H1 (cell line): ENCODE measurements at regions not wholly inside any gene's neighbourhood (a gene's known extent, or its start where the extent isn't known, plus 50 kb on each side); places are given as distances from the start of the nearest gene placed in this dataset.

Source experiments
- CTCF ChIA-PET: fragments of 300-600 bp; sonication (Branson Sonifier 250); formaldehyde crosslinking; loops from one replicate; lab custom pipeline; 2021; ENCODE audit not compliant: partially characterized antibody; lab: Charles Lee
- POLR2A ChIA-PET: fragments of 300-600 bp; sonication (Branson Sonifier 250); formaldehyde crosslinking; loops from one replicate; lab custom pipeline; 2021; ENCODE audit warnings: inconsistent platforms; ENCODE audit not compliant: partially characterized antibody; lab: Charles Lee
- DNase-seq, 2 experiments: peaks; one replicate each; pipeline versions ENCODE4 v3.0.0 to v3.0.0-alpha.2; 2010 to 2022; ENCODE audit warnings: low spot score in 2 of 2, low read depth in 1 of 2, mixed read lengths in 1 of 2
- FAIRE-seq: peaks from 2 replicates; lab custom pipeline; 2011; peaks lifted over from hg19 to GRCh38; lab: Jason Lieb, UNC
- H2AFZ ChIP-seq: 2 replicates; pipeline ENCODE4 v1.8.1; 2012; ENCODE audit warnings: low read length, inconsistent platforms
- H2AK5ac ChIP-seq: 2 replicates; pipeline ENCODE4 v1.6.1; 2013; ENCODE audit warnings: low read depth, low read length
- H2BK120ac ChIP-seq: replicated peaks from 2 replicates; pipeline ENCODE3; 2013; ENCODE audit warnings: low read depth, low read length, inconsistent platforms
- H2BK12ac ChIP-seq: 2 replicates; pipeline ENCODE4 v1.6.1; 2013; ENCODE audit warnings: low read depth, low read length
- H2BK15ac ChIP-seq: 2 replicates; pipeline ENCODE4 v1.6.1; 2013; ENCODE audit warnings: low read length
- H2BK20ac ChIP-seq: 2 replicates; pipeline ENCODE4 v1.6.1; 2013; ENCODE audit warnings: low read length
- H2BK5ac ChIP-seq: 2 replicates; pipeline ENCODE4 v1.6.1; 2013; ENCODE audit warnings: low read depth, low read length
- H3K14ac ChIP-seq: 2 replicates; pipeline ENCODE4 v1.6.1; 2013; ENCODE audit warnings: inconsistent platforms; ENCODE audit not compliant: insufficient read length
- H3K18ac ChIP-seq: 2 replicates; pipeline ENCODE4 v1.6.1; 2013; ENCODE audit warnings: low read length; ENCODE audit errors: extremely low read depth
- H3K23ac ChIP-seq: 2 replicates; pipeline ENCODE4 v1.6.1; 2013; ENCODE audit warnings: inconsistent platforms; ENCODE audit not compliant: insufficient read length
- H3K23me2 ChIP-seq: 2 replicates; pipeline ENCODE4 v1.6.1; 2013; ENCODE audit warnings: low read depth, low read length
- H3K27ac ChIP-seq: 2 replicates; pipeline ENCODE4 v1.6.1; 2011; ENCODE audit warnings: low read depth, low read length, inconsistent platforms
- H3K27me3 ChIP-seq, 4 experiments: replicated peaks in 1 of 4; 1 replicate in 1 of 4; 2 replicates in 3 of 4; pipeline versions ENCODE4 v1.6.1 to v1.8.1; 2011 to 2013; ENCODE audit warnings: low read length in 3 of 4, mild to moderate bottlenecking in 3 of 4, inconsistent platforms in 2 of 4, mixed read lengths in 2 of 4, moderate library complexity in 1 of 4; ENCODE audit not compliant: control insufficient read depth in 3 of 4, insufficient read depth in 3 of 4; ENCODE audit errors: extremely low read depth in 1 of 4
- H3K36me3 ChIP-seq, 4 experiments: 2 replicates each; pipeline versions ENCODE4 v1.6.1 to v1.8.1; 2011 to 2013; ENCODE audit warnings: mild to moderate bottlenecking in 4 of 4, low read length in 3 of 4, moderate library complexity in 2 of 4, control low read depth in 1 of 4, inconsistent platforms in 1 of 4; ENCODE audit not compliant: insufficient read depth in 4 of 4, control insufficient read depth in 2 of 4
- H3K4ac ChIP-seq: replicated peaks from 2 replicates; pipeline ENCODE3; 2013; ENCODE audit warnings: low read length, low read depth, mixed read lengths, inconsistent platforms; ENCODE audit not compliant: insufficient read length
- H3K4me1 ChIP-seq, 4 experiments: replicated peaks in 1 of 4; 1 replicate in 1 of 4; 2 replicates in 3 of 4; pipeline versions ENCODE4 v1.6.1 to v1.8.1; 2011 to 2013; ENCODE audit warnings: low read length in 3 of 4, inconsistent platforms in 2 of 4, mixed read lengths in 1 of 4; ENCODE audit not compliant: insufficient read depth in 4 of 4, control insufficient read depth in 3 of 4
- H3K4me2 ChIP-seq, 2 experiments: 2 replicates each; pipeline versions ENCODE4 v1.6.1 to v1.8.1; 2011 to 2013; ENCODE audit warnings: low read depth in 2 of 2, low read length in 2 of 2, control low read depth in 1 of 2, inconsistent platforms in 1 of 2, mild to moderate bottlenecking in 1 of 2; ENCODE audit not compliant: insufficient read depth in 1 of 2
- H3K4me3 ChIP-seq, 4 experiments: fragments of 200-600, 300-600 bp in 1 of 4; sonication (generic), shearing (Covaris generic), sonication (Bioruptor Twin) in 1 of 4; 2 replicates each; pipeline versions ENCODE4 v1.5.1 to v1.8.1; 2011 to 2016; ENCODE audit warnings: low read length in 4 of 4, low read depth in 3 of 4, control low read depth in 2 of 4, inconsistent platforms in 2 of 4, mild to moderate bottlenecking in 2 of 4, mixed read lengths in 1 of 4, moderate library complexity in 1 of 4; ENCODE audit not compliant: insufficient read depth in 2 of 4; ENCODE audit errors: extremely low read depth in 1 of 4
- H3K56ac ChIP-seq: replicated peaks from 2 replicates; pipeline ENCODE3; 2013; ENCODE audit warnings: low read depth, mild to moderate bottlenecking, mixed read lengths, low read length, inconsistent platforms; ENCODE audit not compliant: insufficient read length
- H3K79me1 ChIP-seq: 2 replicates; pipeline ENCODE4 v1.6.1; 2013; ENCODE audit warnings: low read depth, low read length, control low read depth
- H3K79me2 ChIP-seq, 2 experiments: 2 replicates each; pipeline versions ENCODE4 v1.6.1 to v1.8.1; 2012 to 2013; ENCODE audit warnings: low read length in 2 of 2, mild to moderate bottlenecking in 2 of 2, inconsistent platforms in 1 of 2; ENCODE audit not compliant: insufficient read depth in 2 of 2, control insufficient read depth in 1 of 2
- H3K9ac ChIP-seq, 4 experiments: replicated peaks in 1 of 4; 1 replicate in 1 of 4; 2 replicates in 3 of 4; pipeline versions ENCODE4 v1.6.1 to v1.8.1; 2011 to 2013; ENCODE audit warnings: low read depth in 3 of 4, low read length in 3 of 4, control low read depth in 2 of 4, mild to moderate bottlenecking in 2 of 4, moderate library complexity in 2 of 4, inconsistent platforms in 1 of 4; ENCODE audit errors: extremely low read depth in 1 of 4
- H3K9me3 ChIP-seq, 2 experiments: 2 replicates each; pipeline versions ENCODE4 v1.6.1 to v1.8.1; 2012 to 2013; ENCODE audit warnings: mild to moderate bottlenecking in 2 of 2, moderate library complexity in 2 of 2, control low read depth in 1 of 2, inconsistent platforms in 1 of 2, low read depth in 1 of 2, low read length in 1 of 2, mixed read lengths in 1 of 2; ENCODE audit not compliant: insufficient read depth in 2 of 2
- H4K20me1 ChIP-seq, 2 experiments: replicated peaks in 1 of 2; 2 replicates each; pipeline versions ENCODE3 to v1.8.1; 2011 to 2013; ENCODE audit warnings: inconsistent platforms in 2 of 2, low read length in 2 of 2, mild to moderate bottlenecking in 1 of 2; ENCODE audit not compliant: insufficient read depth in 2 of 2, control insufficient read depth in 1 of 2
- H4K5ac ChIP-seq: 2 replicates; pipeline ENCODE4 v1.6.1; 2013; ENCODE audit warnings: low read length, low read depth, mixed read lengths, inconsistent platforms; ENCODE audit not compliant: insufficient read length
- H4K8ac ChIP-seq: 2 replicates; pipeline ENCODE4 v1.8.0; 2013; ENCODE audit warnings: mild to moderate bottlenecking, moderate library complexity, low read length, inconsistent platforms; ENCODE audit not compliant: insufficient read depth; ENCODE audit errors: extremely low read depth
- H4K91ac ChIP-seq: replicated peaks from 2 replicates; pipeline ENCODE3; 2013; ENCODE audit warnings: low read length, mixed read lengths, inconsistent platforms; ENCODE audit not compliant: insufficient read length
- ATF2 ChIP-seq: IDR thresholded peaks from 2 replicates; pipeline ENCODE4 v1.6.1; 2012; ENCODE audit warnings: low read length, inconsistent platforms
- CBX8 ChIP-seq: fragments of 300-800, 300-1000 bp; sonication (generic); IDR thresholded peaks from 2 replicates; pipeline ENCODE4 v1.7.1; 2016; ENCODE audit warnings: low read depth, low read length, borderline replicate concordance
- HDAC6 ChIP-seq: IDR thresholded peaks from one replicate; pipeline ENCODE4 v1.7.1; 2012; ENCODE audit warnings: low read depth, mild to moderate bottlenecking, inconsistent platforms, low read length, moderate library complexity
- JUN ChIP-seq: IDR thresholded peaks from 2 replicates; pipeline ENCODE4 v1.6.1; 2011; ENCODE audit warnings: low read depth, mild to moderate bottlenecking, improper control_type of control experiment, low read length
- KDM1A ChIP-seq: fragments of 200-600, 300-600 bp; sonication (generic); IDR thresholded peaks from 2 replicates; pipeline ENCODE4 v1.7.1; 2016; ENCODE audit warnings: mild to moderate bottlenecking, low read length, borderline replicate concordance
- POU5F1 ChIP-seq: IDR thresholded peaks from 2 replicates; pipeline ENCODE4 v1.6.1; 2011; ENCODE audit warnings: low read depth, mild to moderate bottlenecking, low read length, moderate library complexity
- RFX5 ChIP-seq: IDR thresholded peaks from 2 replicates; pipeline ENCODE4 v1.6.1; 2011; ENCODE audit warnings: low read depth, low read length, improper control_type of control experiment, borderline replicate concordance
- TAF1 ChIP-seq: IDR thresholded peaks from 2 replicates; pipeline ENCODE4 v1.6.1; 2011; ENCODE audit warnings: mild to moderate bottlenecking, low read depth, low read length
- TEAD4 ChIP-seq: IDR thresholded peaks from 2 replicates; pipeline ENCODE4 v1.6.1; 2012; ENCODE audit warnings: low read depth, low read length, inconsistent platforms, mixed read lengths
- WGBS, 2 experiments: shearing (Covaris generic) in 1 of 2; methylation state at CpG; one replicate each; pipeline versions ENCODE4 v1.1.6 to v1.1.7; 2013 to 2015; ENCODE audit warnings: low lambda C conversion rate in 2 of 2, mixed read lengths in 2 of 2, inconsistent platforms in 1 of 2, low coverage in 1 of 2, missing lambda C conversion rate in 1 of 2; ENCODE audit not compliant: insufficient replicate concordance in 2 of 2, insufficient coverage in 1 of 2, insufficient read length in 1 of 2; ENCODE audit errors: extremely low coverage in 1 of 2, missing lambda C conversion rate in 1 of 2; 5-methylcytosine and 5-hydroxymethylcytosine counted together

- H4K91ac ChIP-seq = no peak overlapping the region
- H3K9ac ChIP-seq = no peak overlapping the region
- H3K4me2 ChIP-seq = no peak overlapping the region
- no peak overlapping the region for H2AK5ac ChIP-seq
- no peaks in the 10 kb centered on the region for H3K79me1 ChIP-seq
- no peaks in the 10 kb centered on the region for H4K20me1 ChIP-seq
- POLR2A ChIA-PET = no interaction called here
- H2AFZ ChIP-seq = no peak overlapping the region
- H3K23ac ChIP-seq = no peak overlapping the region
- H3K56ac ChIP-seq = no peak overlapping the region
- no peak overlapping the region for H2BK5ac ChIP-seq
- no peak overlapping the region for H2BK20ac ChIP-seq
- DNase-seq = no peak
- no peak overlapping the region for H3K14ac ChIP-seq
- H3K4me3 ChIP-seq = no peak overlapping the region
- H2BK12ac ChIP-seq = no peak overlapping the region
- no peak overlapping the region for H3K27ac ChIP-seq
- H3K27me3 ChIP-seq = peaks cover 0 to 4% (median 0%) of the 10 kb centered on the region in 4 experiments; a peak in 3 of 7 replicates
- H3K79me2 ChIP-seq = no peaks in the 10 kb centered on the region
- H2BK120ac ChIP-seq = no peak overlapping the region
- TF ChIP-seq ATF2 (no peak), TAF1 (no peak), TEAD4 (no peak), CBX8 (no peak), HDAC6 (no peak), JUN (no peak), POU5F1 (no peak), RFX5 (no peak), KDM1A (no peak)
- TF ChIP-seq, all 59 proteins: peak for 0
- no peak overlapping the region for H3K4ac ChIP-seq
- no peak overlapping the region for H4K5ac ChIP-seq
- H2BK15ac ChIP-seq = no peak overlapping the region
- H3K18ac ChIP-seq = no peak overlapping the region
- H3K23me2 ChIP-seq = no peaks in the 10 kb centered on the region
- 88% methylated on average over 3 of the region's 3 CpGs; no CpG with 5 or more reads in 1 of the 2 experiments for WGBS, 2 experiments
- H3K9me3 ChIP-seq = no peaks in the 10 kb centered on the region
- H3K4me1 ChIP-seq = no peaks in the 10 kb centered on the region
- no peaks in the 10 kb centered on the region for H3K36me3 ChIP-seq
- no peak for FAIRE-seq
- H4K8ac ChIP-seq = no peak overlapping the region
- CTCF ChIA-PET = interaction anchor here (0.8 to 4.6 kb wide), 8 partner anchors 10 to 109 kb away, joined by 3 to 43 read pairs (median 4); no protein-coding TSS in a partner anchor
These were observed 216.1 kb upstream of the PRPS1L1 start for GRCh38 chr7:18243731-18244130.
